Gastrocnemius medialis (tissue), 4 donors: ENCODE measurements at regions not wholly inside any gene's neighbourhood (a gene's known extent, or its start where the extent isn't known, plus 50 kb on each side); places are given as distances from the start of the nearest gene placed in this dataset.

Experiments used
- CTCF ChIP-seq, 5 experiments: fragments of 450-650 bp in 3 of 5; fragments of 200-600 bp in 2 of 5; sonication (generic) in 2 of 5; IDR thresholded peaks in 4 of 5; conservative IDR thresholded peaks in 1 of 5; 1 replicate in 4 of 5; 2 replicates in 1 of 5; pipeline ENCODE4 v1.5.1; 2016 to 2019; ENCODE audit warnings: antibody characterized with exemption in 5 of 5, mild to moderate bottlenecking in 3 of 5, moderate library complexity in 3 of 5
- POLR2A ChIP-seq, 2 donors: fragments of 450-650 bp; IDR thresholded peaks; one replicate each; pipeline ENCODE4 v1.6.1; 2017; ENCODE audit warnings: antibody characterized with exemption in 2 of 2, mild to moderate bottlenecking in 2 of 2, moderate library complexity in 2 of 2

- TF ChIP-seq CTCF (IDR thresholded peaks at IDR 0.05 in 4 of 5, conservative IDR thresholded peaks at IDR 0.05 in 1 of 5) (no peak), POLR2A (IDR thresholded peaks at IDR 0.05) (no peak)
These were observed 244.2 kb downstream of the SPRY1 start for GRCh38 chr4:123640824-123641223.
